ENCODE measurements at regions not wholly inside any gene's neighbourhood (a gene's known extent, or its start where the extent isn't known, plus 50 kb on each side); places are given as distances from the start of the nearest gene placed in this dataset.
A peak's percentile ranks its signal among the peaks of the same experiment; 100 is the strongest.
"Not testable (repeated sequence)": the region's sequence is repeated elsewhere in the genome, so short reads cannot be mapped to it uniquely, and the experiment has no call there.

DNA sequence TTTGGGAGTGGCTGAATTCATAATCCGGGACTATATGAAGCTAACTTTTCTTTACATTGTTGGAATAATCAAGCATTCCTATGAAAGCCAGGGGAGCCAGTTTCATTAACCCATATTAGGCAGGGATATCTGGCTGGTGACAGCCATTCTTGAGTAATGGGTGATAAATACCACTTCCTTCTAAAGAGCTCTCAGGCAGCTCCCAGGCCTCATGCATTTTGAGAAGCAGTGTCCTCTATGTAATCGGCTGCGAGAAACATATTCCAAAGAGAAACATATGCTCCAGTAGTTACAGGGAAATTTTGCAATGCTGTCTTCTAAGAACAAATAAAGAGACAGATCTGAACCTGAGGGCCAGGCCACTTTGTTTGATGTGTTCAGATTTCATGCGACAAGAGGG, 83.1 kb downstream of the MSX2 start:
- intact Hi-C loops (cut with DNase I, micrococcal nuclease): no loop called here
- ATAC-seq: no peak
- no peak for DNase-seq

GRCh38 chr5:174806729-174807128, 82.3 kb downstream of the MSX2 start:
- no peak for ATAC-seq
- intact Hi-C loops (cut with DNase I, micrococcal nuclease): no loop called here
- no peak for DNase-seq

DNA sequence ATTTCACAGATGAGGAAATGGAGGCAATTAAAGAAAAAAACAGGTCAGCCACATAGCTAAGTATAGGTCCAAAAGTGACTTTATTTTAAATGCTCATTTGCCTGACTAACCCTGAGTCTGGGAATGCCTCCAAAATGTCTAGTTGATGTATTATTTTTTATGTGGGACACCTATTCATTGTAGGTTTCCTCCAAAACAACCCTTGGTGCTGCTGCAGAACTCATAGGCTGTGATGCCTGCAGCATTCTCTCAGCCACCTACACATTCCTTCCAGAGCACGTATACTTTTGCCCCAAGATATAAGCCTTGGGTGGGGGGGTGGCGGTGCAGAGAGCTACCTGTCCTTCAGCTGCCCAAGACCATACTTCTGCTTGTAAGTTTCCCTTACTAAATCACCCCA, 77.4 kb downstream of the MSX2 start:
- no peak for ATAC-seq
- DNase-seq: no peak
- intact Hi-C loops (cut with DNase I, micrococcal nuclease): no loop called here

DNA sequence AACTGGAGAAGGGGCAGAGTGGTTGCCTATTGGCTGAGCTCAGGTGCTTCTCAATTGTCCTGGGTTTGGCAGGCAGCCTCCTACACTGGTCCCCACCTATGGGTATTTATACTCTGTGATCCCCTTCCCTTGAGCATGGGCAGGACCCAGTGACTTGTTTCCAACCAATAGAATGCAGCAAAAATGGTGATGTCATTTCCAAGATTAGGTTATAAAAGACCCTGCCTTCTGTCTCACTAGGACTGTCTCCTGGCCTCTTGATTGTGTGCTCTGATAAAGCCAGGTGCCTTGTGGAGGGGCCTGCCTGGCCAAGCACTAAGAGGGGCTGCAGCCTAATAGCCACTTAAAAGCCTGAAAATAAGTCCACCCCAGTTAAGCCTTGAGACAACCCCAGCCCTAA, 76.1 kb downstream of the MSX2 start:
- ATAC-seq (no peak), DNase-seq (no peak)
- intact Hi-C loops (cut with DNase I, micrococcal nuclease): no loop called here

GRCh38 chr5:174799121-174799520, 74.7 kb downstream of the MSX2 start:
- intact Hi-C loops (cut with DNase I, micrococcal nuclease): loop anchor here in 1 of 2 donors (5.0 kb wide), 1 partner anchor 382 kb away; no protein-coding TSS in a partner anchor
- DNase-seq: no peak
- no peak for ATAC-seq

DNA sequence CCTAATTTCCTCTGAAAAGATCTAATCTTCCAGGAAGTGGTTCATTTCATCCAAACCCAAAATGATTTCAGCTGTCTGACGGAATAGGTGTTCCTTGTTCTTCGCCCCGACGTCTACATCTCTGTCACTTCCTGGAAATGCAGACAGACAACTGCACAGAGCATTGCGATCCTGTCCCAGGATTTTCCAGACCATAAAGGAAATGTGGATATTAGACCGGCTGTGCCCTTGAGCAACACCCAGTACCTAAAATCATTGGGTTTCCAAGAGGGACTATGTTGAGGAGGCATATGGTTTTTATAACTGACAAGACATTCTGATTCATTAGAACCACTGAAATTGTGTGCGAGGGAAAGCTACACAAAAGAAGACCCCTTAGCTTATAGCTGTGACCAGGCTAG, 74.2 kb downstream of the MSX2 start:
- no peak for DNase-seq
- no peak for ATAC-seq
- intact Hi-C loops (cut with DNase I, micrococcal nuclease): loop anchor here in 1 of 2 donors (5.0 kb wide), 1 partner anchor 381 kb away; no protein-coding TSS in a partner anchor

DNA sequence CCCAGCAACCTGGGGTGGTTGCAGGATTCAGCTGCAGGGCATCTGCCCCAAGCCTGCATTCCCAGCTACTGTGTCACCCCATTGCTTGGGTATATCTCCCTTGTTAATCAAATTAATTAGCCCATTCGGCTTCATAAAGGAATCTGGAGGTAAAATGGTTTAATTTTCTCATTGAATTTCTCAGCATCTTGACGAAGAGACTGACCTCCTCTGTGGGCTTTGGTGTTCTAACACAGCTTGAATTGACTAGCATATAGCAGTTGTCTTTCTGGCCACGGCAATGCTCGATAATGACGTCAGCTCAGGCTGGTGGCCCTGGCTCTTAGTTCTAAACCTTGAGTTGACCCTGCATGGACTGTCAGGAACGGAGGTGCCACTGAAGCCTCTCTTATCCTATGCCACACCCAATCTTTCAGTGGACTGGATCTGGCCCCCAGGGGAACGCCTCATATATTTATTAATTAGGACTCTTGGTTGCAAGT, 72.4 kb downstream of the MSX2 start:
- intact Hi-C loops (cut with DNase I, micrococcal nuclease): loop anchor here in 1 of 2 donors (5.0 kb wide), 1 partner anchor 379 kb away; no protein-coding TSS in a partner anchor
- DNase-seq: no peak
- ATAC-seq: no peak

GRCh38 chr5:174794931-174795672, 70.7 kb downstream of the MSX2 start:
- ATAC-seq: no peak
- intact Hi-C loops (cut with DNase I, micrococcal nuclease): loop anchor here in 1 of 2 donors (5.0 kb wide), 1 partner anchor 378 kb away; no protein-coding TSS in a partner anchor

GRCh38 chr5:174793684-174794328, 69.4 kb downstream of the MSX2 start:
- intact Hi-C loops (cut with DNase I, micrococcal nuclease): no loop called here
- peak; percentile 54 for ATAC-seq

More at GRCh38 chr5:174794931-174795672, 70.7 kb downstream of the MSX2 start:
- DNase-seq: no peak

GRCh38 chr5:174793076-174793475, 68.7 kb downstream of the MSX2 start:
- intact Hi-C loops (cut with DNase I, micrococcal nuclease): no loop called here
- DNase-seq (no peak), ATAC-seq (no peak)

More at GRCh38 chr5:174793684-174794328, 69.4 kb downstream of the MSX2 start:
- peak in 1 of 2 donors; percentile 39 for DNase-seq

- DNase-seq; ATAC-seq; intact Hi-C loops (cut with DNase I, micrococcal nuclease): not testable (repeated sequence)
Observed at GRCh38 chr5:174792265-174792664, 67.9 kb downstream of the MSX2 start.

DNA sequence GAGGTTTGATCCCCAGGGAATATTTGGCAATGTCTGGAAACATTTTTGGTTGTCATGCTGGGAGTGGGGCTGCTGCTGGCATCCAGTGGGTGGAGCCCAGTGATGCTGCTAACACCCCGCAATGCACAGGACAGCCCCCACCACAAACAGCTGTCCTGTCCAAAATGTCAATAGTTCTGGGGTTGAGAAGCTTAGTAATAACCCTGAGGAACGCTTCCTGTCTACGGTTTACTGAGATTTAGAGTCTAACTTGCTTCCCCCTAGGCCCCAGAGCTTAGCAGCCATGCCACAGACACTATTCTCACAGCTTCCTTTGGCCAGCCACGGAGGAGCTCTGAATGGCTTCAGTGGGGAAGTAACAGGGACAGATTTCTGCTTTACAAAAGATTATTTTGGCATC, 66.5 kb downstream of the MSX2 start:
- DNase-seq (no peak), ATAC-seq (no peak)
- intact Hi-C loops (cut with DNase I, micrococcal nuclease): no loop called here

DNA sequence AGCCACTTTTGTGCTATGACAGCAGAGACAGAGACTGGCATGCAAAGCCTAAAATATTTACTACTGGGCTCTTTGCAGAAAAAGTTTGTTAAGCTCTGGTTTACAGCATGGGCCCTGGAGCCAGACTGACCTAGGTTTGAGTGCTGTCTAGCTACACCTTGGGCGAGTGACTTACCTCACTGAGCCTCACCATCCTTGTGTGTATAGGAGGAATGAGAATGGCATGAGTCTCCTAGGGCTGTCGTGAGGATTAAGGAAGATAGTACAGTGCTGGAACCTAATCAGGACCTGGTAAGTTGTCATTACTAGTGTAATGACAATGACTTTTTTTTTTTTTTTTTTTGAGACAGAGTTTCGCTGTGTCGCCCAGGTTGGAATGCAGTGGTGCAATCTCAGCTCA, 65.2 kb downstream of the MSX2 start:
- ATAC-seq (no peak), DNase-seq (no peak)
- intact Hi-C loops (cut with DNase I, micrococcal nuclease): no loop called here

GRCh38 chr5:174785120-174785680, 60.8 kb downstream of the MSX2 start:
- intact Hi-C loops (cut with DNase I, micrococcal nuclease): no loop called here
- no peak for DNase-seq
- no peak for ATAC-seq

Measured in left colon (tissue), 2 donors.